Activated CD4-positive, alpha-beta memory T cell treated with anti-CD3 and anti-CD28 coated beads for 36 hours (primary cell): ENCODE measurements at regions not wholly inside any gene's neighbourhood (a gene's known extent, or its start where the extent isn't known, plus 50 kb on each side); places are given as distances from the start of the nearest gene placed in this dataset.

Experiments
- CTCF ChIA-PET: fragments of 350-600 bp; sonication (Branson Sonifier 250); formaldehyde crosslinking; loops from one replicate; lab custom pipeline; 2021; ENCODE audit warnings: antibody characterized with exemption, inconsistent platforms; lab: Charles Lee
- POLR2A ChIA-PET: fragments of 350-600 bp; sonication (Branson Sonifier 250); formaldehyde crosslinking; loops from one replicate; lab custom pipeline; 2021; ENCODE audit warnings: antibody characterized with exemption; lab: Charles Lee
- DNase-seq: peaks from one replicate; pipeline ENCODE4 v3.0.0-alpha.2; 2020
- H3K27ac Mint-ChIP-seq: one replicate; pipeline ENCODE4 v1.8.0; 2021; ENCODE audit warnings: mixed read lengths
- H3K27me3 Mint-ChIP-seq: one replicate; pipeline ENCODE4 v1.8.0; 2021; ENCODE audit warnings: mixed read lengths
- H3K36me3 Mint-ChIP-seq: one replicate; pipeline ENCODE4 v1.8.0; 2021; ENCODE audit warnings: mixed read lengths
- H3K4me1 Mint-ChIP-seq: one replicate; pipeline ENCODE4 v1.8.0; 2021; ENCODE audit warnings: low read depth, mixed read lengths
- H3K4me3 Mint-ChIP-seq: one replicate; pipeline ENCODE4 v1.8.0; 2021; ENCODE audit warnings: mild to moderate bottlenecking, mixed read lengths
- H3K9me3 Mint-ChIP-seq: one replicate; pipeline ENCODE4 v1.8.0; 2021; ENCODE audit warnings: mixed read lengths
- intact Hi-C: fragments of 100-400 bp; cut with micrococcal nuclease; formaldehyde crosslinking; loops from one replicate; pipeline ENCODE4 v1.15.1; 2023

DNA sequence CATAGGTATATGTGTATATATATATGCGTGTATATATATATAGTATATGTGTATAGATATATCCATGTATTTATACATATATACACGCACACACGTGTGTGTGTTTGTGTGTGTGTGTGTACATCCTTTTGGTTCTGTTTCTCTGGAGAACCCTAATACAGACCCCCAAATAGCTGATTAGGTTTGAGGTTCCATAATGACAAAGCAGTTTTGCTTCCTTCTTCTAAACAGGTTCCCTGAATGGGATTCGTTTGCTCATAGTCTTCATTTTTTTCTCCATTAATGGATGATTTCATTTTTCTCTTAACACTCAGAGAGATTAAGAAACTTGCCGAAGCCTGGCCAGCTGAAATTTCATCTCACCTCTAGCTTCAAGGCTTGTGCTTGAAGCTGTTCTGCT lies 234.0 kb upstream of the BCOR start:
- no peaks in the 10 kb centered on the region for H3K9me3 Mint-ChIP-seq
- no peak for DNase-seq
- H3K27me3 Mint-ChIP-seq: no peaks in the 10 kb centered on the region
- intact Hi-C loops: no loop called here
- no peak overlapping the region for H3K27ac Mint-ChIP-seq
- no peak overlapping the region for H3K4me3 Mint-ChIP-seq
- H3K4me1 Mint-ChIP-seq: peaks cover 6% of the 10 kb centered on the region
- no peaks in the 10 kb centered on the region for H3K36me3 Mint-ChIP-seq
- CTCF ChIA-PET: no interaction called here
- POLR2A ChIA-PET: no interaction called here

DNA sequence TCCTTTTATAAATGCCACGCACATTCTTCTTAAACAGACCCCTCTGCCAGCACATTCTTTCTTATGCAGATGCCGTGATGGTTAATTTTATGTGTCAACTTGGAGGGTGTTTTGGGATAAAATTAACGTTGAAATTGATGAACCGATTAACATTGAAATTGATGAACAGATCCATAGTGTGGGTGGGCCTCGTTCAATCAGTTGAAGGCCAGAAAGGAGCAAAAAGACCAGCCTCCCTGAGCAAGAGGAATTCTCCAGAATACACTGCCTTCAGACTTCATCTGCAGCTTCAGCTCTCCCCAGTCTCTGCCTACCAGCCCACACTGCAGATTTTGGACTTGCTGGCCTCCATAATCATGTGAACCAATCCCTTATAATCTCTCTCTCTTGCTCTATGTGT lies 233.6 kb upstream of the BCOR start:
- H3K27ac Mint-ChIP-seq: no peak overlapping the region
- H3K36me3 Mint-ChIP-seq: no peaks in the 10 kb centered on the region
- DNase-seq: no peak
- H3K4me1 Mint-ChIP-seq: peaks cover 6% of the 10 kb centered on the region
- H3K9me3 Mint-ChIP-seq: no peaks in the 10 kb centered on the region
- intact Hi-C loops: no loop called here
- CTCF ChIA-PET: no interaction called here
- no peak overlapping the region for H3K4me3 Mint-ChIP-seq
- POLR2A ChIA-PET: no interaction called here
- H3K27me3 Mint-ChIP-seq: no peaks in the 10 kb centered on the region

DNA sequence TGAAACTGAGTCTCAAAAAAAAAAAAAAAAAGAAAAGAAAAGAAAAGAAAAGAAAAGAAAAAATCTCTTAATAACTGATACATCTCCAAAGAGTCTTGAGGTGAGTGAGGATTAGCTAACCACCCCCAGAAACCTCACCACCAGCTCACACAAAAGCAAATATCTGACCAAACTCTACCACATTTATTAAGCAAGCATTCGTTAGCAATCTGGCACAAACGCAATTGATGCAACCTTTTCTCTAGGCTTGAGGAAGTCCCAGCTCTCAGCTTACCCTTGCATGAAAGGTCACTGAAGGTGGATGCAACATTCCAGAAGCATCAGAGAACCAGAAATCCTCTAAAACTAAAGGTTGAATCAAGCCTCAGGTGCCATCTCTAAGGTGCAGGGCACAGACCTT lies 231.9 kb upstream of the BCOR start:
- intact Hi-C loops: no loop called here
- ChIA-PET POLR2A (no interaction called here), CTCF (no interaction called here)
- no peak overlapping the region for H3K27ac Mint-ChIP-seq
- no peaks in the 10 kb centered on the region for H3K27me3 Mint-ChIP-seq
- no peaks in the 10 kb centered on the region for H3K9me3 Mint-ChIP-seq
- H3K4me3 Mint-ChIP-seq: no peak overlapping the region
- no peaks in the 10 kb centered on the region for H3K36me3 Mint-ChIP-seq
- peaks cover 6% of the 10 kb centered on the region for H3K4me1 Mint-ChIP-seq
- DNase-seq: no peak

DNA sequence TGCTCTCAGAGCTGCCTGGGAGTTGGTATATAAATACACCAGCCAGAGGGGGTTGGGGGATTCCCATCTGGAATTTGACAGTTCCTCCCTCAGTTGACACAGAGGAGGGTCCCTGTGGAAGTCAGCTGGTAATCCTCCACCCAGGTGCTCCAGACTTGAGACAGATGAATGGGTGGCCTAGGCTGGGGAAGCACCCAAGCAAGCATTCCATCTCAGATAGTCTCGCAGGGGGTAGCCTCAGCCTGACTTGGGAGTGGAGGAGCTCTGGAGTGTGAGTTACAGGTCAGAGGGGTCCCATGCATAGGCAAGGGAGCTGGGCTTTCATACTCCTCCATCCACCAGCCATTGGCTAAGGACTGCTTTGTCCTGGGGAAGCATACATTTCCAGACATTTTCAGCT lies 229.3 kb upstream of the BCOR start:
- intact Hi-C loops: no loop called here
- H3K4me3 Mint-ChIP-seq: no peak overlapping the region

DNA sequence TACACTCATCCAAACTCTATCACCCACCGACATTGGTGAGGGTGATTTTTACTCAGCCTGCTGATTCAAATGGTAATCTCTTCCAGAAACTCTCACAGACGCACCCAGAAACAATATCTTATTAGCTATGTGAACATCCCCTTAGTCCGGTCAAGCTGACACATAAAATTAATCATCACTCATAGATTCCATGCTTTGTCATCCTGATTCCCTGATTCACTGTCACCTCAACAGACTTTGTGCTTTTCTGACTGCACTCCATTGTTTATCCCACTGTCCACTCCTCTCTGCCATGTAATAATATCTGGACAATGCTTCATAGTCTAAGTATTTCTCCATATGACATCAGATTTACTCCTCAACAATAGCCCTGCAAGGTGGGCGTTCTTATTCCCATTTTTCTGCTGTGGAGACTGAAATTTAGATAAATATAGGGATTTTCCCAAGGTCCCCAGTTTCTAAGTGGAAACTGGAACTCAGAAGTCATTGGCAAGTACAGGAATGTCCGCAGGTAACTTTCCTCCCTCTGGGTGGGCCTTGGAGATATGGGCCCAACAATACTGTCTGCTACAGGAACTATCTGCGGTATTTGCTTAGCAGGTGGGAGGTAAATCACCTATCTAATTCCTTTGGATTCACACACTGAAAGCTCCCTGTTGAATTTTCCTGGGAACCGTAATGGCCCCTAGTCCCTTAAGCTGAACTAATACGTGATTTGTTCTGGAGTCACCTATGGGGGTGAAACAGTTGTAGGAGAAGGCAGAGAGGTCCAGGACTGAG lies 228.6 kb upstream of the BCOR start:
- ChIA-PET POLR2A (no interaction called here), CTCF (no interaction called here)
- H3K4me3 Mint-ChIP-seq: no peak overlapping the region
- H3K9me3 Mint-ChIP-seq: peaks cover 2% of the 10 kb centered on the region
- no peaks in the 10 kb centered on the region for H3K27me3 Mint-ChIP-seq
- no peak overlapping the region for H3K27ac Mint-ChIP-seq
- DNase-seq: no peak
- intact Hi-C loops: no loop called here
- no peaks in the 10 kb centered on the region for H3K4me1 Mint-ChIP-seq
- H3K36me3 Mint-ChIP-seq: no peaks in the 10 kb centered on the region

More for the DNA sequence above, 229.3 kb upstream of the BCOR start:
- Mint-ChIP-seq H3K9me3 (no peaks in the 10 kb centered on the region), H3K27me3 (no peaks in the 10 kb centered on the region), H3K36me3 (no peaks in the 10 kb centered on the region), H3K27ac (no peak overlapping the region), H3K4me1 (no peaks in the 10 kb centered on the region)
- no peak for DNase-seq
- ChIA-PET CTCF (no interaction called here), POLR2A (no interaction called here)

DNA sequence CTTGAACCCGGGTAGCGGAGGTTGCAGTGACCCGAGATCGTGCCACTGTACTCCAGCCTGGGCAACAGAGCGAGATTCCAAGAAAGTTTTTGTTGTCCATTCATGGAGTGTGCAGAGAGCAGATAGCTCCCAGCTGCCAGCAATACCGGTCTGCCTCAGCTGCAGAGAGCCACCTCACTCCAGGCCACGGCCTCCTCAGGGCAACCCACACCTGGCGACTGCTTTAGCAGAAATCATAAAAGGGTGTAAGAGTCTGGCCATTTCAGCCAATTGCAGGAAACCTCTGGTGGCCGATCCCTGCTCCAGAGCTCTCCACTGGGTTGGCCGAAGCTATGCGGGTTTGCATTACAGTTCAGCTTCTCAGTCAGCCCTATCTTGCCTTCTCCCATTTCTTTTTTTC lies 227.4 kb upstream of the BCOR start:
- intact Hi-C loops: no loop called here
- DNase-seq: no peak
- H3K9me3 Mint-ChIP-seq: peaks cover 12% of the 10 kb centered on the region
- no peak overlapping the region for H3K27ac Mint-ChIP-seq
- no peaks in the 10 kb centered on the region for H3K36me3 Mint-ChIP-seq
- POLR2A ChIA-PET: no interaction called here
- H3K4me3 Mint-ChIP-seq: no peak overlapping the region
- CTCF ChIA-PET: no interaction called here
- H3K27me3 Mint-ChIP-seq: no peaks in the 10 kb centered on the region
- H3K4me1 Mint-ChIP-seq: no peaks in the 10 kb centered on the region

DNA sequence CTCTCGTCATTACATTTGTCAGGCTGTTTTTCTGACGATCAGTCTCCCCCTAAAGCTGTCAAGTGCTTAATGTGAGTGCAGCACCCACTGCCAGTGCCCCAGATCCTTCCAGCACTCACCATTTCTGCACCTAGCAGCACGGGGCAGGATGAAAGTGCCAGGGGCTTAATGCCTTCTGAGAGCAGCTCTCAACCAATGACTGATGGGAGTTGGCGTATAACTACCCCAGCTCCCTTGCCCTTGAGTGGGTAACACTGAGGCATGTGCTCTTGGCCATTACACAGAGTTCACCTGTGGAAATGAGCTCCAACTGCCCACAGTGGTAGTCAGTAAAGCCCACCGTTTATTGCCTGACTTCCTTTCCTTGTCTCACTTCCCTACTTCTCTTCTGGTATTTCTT lies 226.2 kb upstream of the BCOR start:
- CTCF ChIA-PET: interaction anchor here (0.6 kb wide), 1 partner anchor 43 kb away, joined by 4 read pairs; no protein-coding TSS in a partner anchor
- POLR2A ChIA-PET: no interaction called here
- intact Hi-C loops: no loop called here
- no peak overlapping the region for H3K4me3 Mint-ChIP-seq
- no peak overlapping the region for H3K27ac Mint-ChIP-seq
- no peaks in the 10 kb centered on the region for H3K27me3 Mint-ChIP-seq
- H3K36me3 Mint-ChIP-seq: no peaks in the 10 kb centered on the region
- H3K4me1 Mint-ChIP-seq: no peaks in the 10 kb centered on the region
- DNase-seq: no peak
- H3K9me3 Mint-ChIP-seq: peaks cover 12% of the 10 kb centered on the region

DNA sequence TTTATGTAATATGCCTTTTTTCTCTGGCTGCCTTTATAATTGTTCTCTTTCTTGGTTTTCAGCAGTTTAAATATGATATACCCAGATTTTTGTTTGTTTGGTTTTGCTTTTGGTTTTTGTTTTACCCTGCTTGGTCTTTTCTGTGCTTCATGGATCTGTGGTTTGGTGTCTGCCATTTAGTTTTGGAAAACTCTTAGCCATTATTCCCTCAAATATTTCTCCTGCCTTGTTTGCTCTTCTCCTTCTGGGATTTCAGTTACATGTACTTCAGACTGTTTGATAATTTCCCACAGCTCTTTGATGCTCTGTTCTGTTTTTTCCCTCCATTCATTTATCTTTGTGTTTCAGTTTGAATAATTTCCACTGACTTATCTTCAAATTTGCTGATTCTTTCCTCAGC lies 223.1 kb upstream of the BCOR start:
- intact Hi-C loops: no loop called here
- Mint-ChIP-seq H3K4me1 (no peaks in the 10 kb centered on the region), H3K27ac (no peak overlapping the region), H3K36me3 (peaks cover 2% of the 10 kb centered on the region), H3K9me3 (peaks cover 26% of the 10 kb centered on the region), H3K4me3 (no peak overlapping the region), H3K27me3 (no peaks in the 10 kb centered on the region)
- no peak for DNase-seq
- POLR2A ChIA-PET: no interaction called here
- CTCF ChIA-PET: no interaction called here

DNA sequence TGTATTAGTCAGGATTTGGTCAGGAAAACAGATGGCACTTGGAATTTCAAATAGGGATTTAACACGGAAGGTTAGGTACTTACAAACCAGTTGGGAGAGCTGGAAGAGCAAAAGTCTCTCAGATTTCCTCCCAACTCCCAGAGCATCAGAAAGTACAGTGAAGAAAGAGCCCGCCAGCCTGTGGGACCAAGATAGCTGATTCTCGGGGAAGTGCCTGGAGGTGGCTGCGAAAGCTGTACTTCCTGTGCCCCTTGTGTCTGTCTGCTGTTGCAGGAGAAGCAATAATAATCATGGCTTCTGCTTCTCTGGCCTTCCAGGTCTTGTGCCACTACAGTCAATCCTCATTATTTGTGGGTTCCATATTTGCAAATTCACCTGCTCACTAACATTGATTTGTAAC lies 221.0 kb upstream of the BCOR start:
- CTCF ChIA-PET: no interaction called here
- DNase-seq: no peak
- H3K9me3 Mint-ChIP-seq: peaks cover 36% of the 10 kb centered on the region
- no peak overlapping the region for H3K27ac Mint-ChIP-seq
- no peaks in the 10 kb centered on the region for H3K4me1 Mint-ChIP-seq
- H3K27me3 Mint-ChIP-seq: no peaks in the 10 kb centered on the region
- peaks cover 2% of the 10 kb centered on the region for H3K36me3 Mint-ChIP-seq
- intact Hi-C loops: no loop called here
- no peak overlapping the region for H3K4me3 Mint-ChIP-seq
- POLR2A ChIA-PET: no interaction called here

DNA sequence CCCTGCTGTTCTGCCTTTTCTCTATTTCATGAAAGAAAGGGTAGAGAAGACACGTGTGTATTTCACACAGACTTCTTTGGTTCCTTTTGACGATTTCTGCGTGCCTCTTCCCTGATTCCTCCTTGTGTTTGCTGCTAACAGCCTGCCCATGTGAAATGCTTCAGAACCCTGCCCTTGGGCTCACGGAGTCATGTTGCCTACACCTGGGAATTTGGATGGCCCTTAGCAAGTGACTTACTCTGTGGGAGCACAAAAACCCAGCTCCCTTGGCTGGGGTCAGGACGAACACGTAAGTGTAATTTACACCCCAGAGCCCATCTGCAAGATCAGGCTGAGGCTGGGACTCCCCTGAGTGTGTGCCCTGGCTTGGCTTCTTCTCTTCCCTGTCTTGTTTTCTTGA lies 220.3 kb upstream of the BCOR start:
- no peak overlapping the region for H3K4me3 Mint-ChIP-seq
- CTCF ChIA-PET: no interaction called here
- no peak overlapping the region for H3K27ac Mint-ChIP-seq

DNA sequence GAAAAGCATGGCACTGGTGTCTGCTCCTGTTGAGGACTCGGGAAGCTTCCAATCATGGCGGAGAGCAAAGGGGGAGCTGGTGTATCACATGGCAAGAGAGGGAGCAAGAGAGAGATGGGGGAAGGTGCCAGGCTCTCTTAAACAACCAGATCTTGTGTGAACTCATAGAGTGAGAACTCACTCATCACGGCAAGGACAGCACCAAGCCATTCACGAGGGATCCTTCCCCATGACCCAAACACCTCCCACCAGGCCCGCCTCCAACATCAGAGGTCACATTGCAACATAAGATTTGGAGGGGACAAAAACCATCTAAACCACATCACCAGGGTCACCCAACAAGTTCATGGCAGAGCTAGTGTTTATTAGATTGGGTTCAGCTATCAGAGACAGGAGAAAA lies 218.7 kb upstream of the BCOR start:
- POLR2A ChIA-PET: no interaction called here
- CTCF ChIA-PET: no interaction called here
- Mint-ChIP-seq H3K36me3 (peaks cover 2% of the 10 kb centered on the region), H3K27ac (no peak overlapping the region), H3K9me3 (peaks cover 35% of the 10 kb centered on the region), H3K4me3 (no peak overlapping the region), H3K4me1 (no peaks in the 10 kb centered on the region), H3K27me3 (no peaks in the 10 kb centered on the region)
- DNase-seq: no peak
- intact Hi-C loops: no loop called here

More for the DNA sequence above, 220.3 kb upstream of the BCOR start:
- Mint-ChIP-seq H3K36me3 (peaks cover 2% of the 10 kb centered on the region), H3K4me1 (no peaks in the 10 kb centered on the region), H3K9me3 (peaks cover 36% of the 10 kb centered on the region), H3K27me3 (no peaks in the 10 kb centered on the region)
- POLR2A ChIA-PET: no interaction called here
- intact Hi-C loops: no loop called here
- no peak for DNase-seq

DNA sequence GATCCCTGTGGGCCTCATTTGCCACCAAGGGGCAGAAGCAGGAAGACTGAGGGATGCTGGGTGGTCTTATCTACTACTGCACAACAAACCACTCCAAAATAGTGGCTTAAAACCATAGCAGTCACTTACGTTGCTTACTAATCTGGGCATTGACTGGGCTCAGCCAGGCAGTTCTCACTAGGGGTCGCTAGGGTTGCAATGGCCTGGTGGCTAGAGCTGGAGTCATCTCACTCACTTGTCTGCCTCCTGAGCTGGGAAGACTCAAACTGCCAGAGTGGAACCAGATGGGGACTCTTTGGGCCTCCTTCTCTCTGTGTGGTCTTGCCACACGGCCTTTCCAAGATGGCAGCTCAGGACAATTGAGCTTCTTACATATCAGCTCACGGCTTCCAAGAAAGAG lies 216.3 kb upstream of the BCOR start:
- POLR2A ChIA-PET: no interaction called here
- no peak overlapping the region for H3K27ac Mint-ChIP-seq

DNA sequence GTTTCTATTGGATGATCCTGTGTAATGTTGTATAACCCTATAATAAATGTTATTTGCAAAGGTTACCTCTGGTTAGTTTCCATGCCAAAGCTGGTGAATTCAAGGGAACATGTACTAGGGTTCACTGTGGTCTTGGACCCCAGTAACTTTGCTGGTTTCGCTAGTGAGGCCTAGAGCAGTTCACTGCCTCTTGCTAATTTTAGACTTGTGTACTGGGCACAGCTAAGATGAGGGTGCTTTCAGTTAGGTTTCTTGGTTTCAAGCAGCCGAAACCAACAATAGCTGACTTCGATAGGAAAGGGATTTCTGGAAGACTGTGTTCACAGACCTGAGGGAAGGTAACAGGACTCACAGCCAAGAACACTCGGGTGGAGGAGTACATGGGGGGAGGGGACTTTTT lies 215.5 kb upstream of the BCOR start:
- Mint-ChIP-seq H3K9me3 (peaks cover 23% of the 10 kb centered on the region), H3K27me3 (no peaks in the 10 kb centered on the region), H3K4me3 (no peak overlapping the region), H3K27ac (no peak overlapping the region), H3K36me3 (peaks cover 2% of the 10 kb centered on the region), H3K4me1 (no peaks in the 10 kb centered on the region)
- no peak for DNase-seq
- ChIA-PET POLR2A (no interaction called here), CTCF (interaction anchor here (0.6 kb wide), 1 partner anchor 481 kb away, joined by 3 read pairs; no protein-coding TSS in a partner anchor)
- intact Hi-C loops: no loop called here

More for the DNA sequence above, 216.3 kb upstream of the BCOR start:
- Mint-ChIP-seq H3K36me3 (peaks cover 2% of the 10 kb centered on the region), H3K4me1 (no peaks in the 10 kb centered on the region), H3K27me3 (no peaks in the 10 kb centered on the region), H3K9me3 (peaks cover 24% of the 10 kb centered on the region), H3K4me3 (no peak overlapping the region)
- intact Hi-C loops: no loop called here
- CTCF ChIA-PET: no interaction called here
- DNase-seq: no peak
